ENCODE measurements at regions not wholly inside any gene's neighbourhood (a gene's known extent, or its start where the extent isn't known, plus 50 kb on each side); places are given as distances from the start of the nearest gene placed in this dataset.

DNA sequence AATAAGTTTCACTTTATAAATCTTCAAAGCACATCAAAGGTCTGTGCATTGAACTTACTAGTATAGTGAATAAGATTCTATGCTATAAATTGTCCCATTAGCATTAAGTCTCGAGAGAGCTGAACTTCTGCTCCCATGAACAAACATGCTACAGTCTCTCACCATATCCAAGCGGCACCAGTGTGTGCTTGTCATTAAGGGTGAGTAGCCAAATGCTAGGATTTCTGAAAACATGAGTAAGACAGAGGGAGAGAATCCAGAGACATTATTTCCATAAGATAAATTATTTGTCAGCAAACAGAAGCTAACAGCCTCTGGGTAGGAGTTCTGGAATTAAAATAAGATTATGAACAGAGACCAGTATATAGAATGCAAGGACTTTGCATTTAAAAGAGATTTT is 2882.5 kb downstream of the PCDH9 start:
- H3K27me3 ChIP-seq (ENCODE audit: insufficient read depth, low read length) = no peaks in the 10 kb centered on the region
- no peak overlapping the region for H3K4me3 ChIP-seq (ENCODE audit: insufficient read depth, low read depth, low read length)
- no peaks in the 10 kb centered on the region for H3K79me2 ChIP-seq (ENCODE audit: insufficient read depth, low read length)
- no peak for FAIRE-seq
- no peak overlapping the region for H3K4me2 ChIP-seq (ENCODE audit: low read length)
- no peak overlapping the region for H3K9ac ChIP-seq (ENCODE audit: low read length)
- DNase-seq (ENCODE audit: low read depth) = peak; percentile 8
- TF ChIP-seq, protein P1, sequence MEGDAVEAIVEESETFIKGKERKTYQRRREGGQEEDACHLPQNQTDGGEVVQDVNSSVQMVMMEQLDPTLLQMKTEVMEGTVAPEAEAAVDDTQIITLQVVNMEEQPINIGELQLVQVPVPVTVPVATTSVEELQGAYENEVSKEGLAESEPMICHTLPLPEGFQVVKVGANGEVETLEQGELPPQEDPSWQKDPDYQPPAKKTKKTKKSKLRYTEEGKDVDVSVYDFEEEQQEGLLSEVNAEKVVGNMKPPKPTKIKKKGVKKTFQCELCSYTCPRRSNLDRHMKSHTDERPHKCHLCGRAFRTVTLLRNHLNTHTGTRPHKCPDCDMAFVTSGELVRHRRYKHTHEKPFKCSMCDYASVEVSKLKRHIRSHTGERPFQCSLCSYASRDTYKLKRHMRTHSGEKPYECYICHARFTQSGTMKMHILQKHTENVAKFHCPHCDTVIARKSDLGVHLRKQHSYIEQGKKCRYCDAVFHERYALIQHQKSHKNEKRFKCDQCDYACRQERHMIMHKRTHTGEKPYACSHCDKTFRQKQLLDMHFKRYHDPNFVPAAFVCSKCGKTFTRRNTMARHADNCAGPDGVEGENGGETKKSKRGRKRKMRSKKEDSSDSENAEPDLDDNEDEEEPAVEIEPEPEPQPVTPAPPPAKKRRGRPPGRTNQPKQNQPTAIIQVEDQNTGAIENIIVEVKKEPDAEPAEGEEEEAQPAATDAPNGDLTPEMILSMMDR (IDR thresholded peaks at IDR 0.05; ENCODE audit: insufficient read depth, low read depth, low read length) = no peak
- TF ChIP-seq EZH2 (IDR thresholded peaks at IDR 0.05; ENCODE audit: insufficient read depth, low read length) = no peak
- H3K36me3 Mint-ChIP-seq (ENCODE audit: low read depth, unreplicated experiment) = no peaks in the 10 kb centered on the region
- no peak overlapping the region for H2AFZ ChIP-seq (ENCODE audit: low read depth, low read length)
- H3K4me3 Mint-ChIP-seq (ENCODE audit: unreplicated experiment) = no peak overlapping the region
- no peaks in the 10 kb centered on the region for H3K36me3 ChIP-seq (ENCODE audit: insufficient read depth, low read length)
- H3K4me1 Mint-ChIP-seq (ENCODE audit: low read depth, unreplicated experiment) = no peaks in the 10 kb centered on the region
- H3K27ac ChIP-seq (ENCODE audit: low read depth, low read length) = no peak overlapping the region
- no peaks in the 10 kb centered on the region for H3K4me1 ChIP-seq (ENCODE audit: insufficient read depth, low read length)
- no peak overlapping the region for H3K27ac Mint-ChIP-seq (ENCODE audit: unreplicated experiment)
- no peaks in the 10 kb centered on the region for H4K20me1 ChIP-seq (ENCODE audit: insufficient read depth, low read length)
- no peaks in the 10 kb centered on the region for H3K9me3 Mint-ChIP-seq (ENCODE audit: unreplicated experiment)
- no peaks in the 10 kb centered on the region for H3K27me3 Mint-ChIP-seq (ENCODE audit: low read depth, unreplicated experiment)
- H3K9me3 ChIP-seq (ENCODE audit: insufficient read depth, low read depth, low read length) = no peaks in the 10 kb centered on the region

DNA sequence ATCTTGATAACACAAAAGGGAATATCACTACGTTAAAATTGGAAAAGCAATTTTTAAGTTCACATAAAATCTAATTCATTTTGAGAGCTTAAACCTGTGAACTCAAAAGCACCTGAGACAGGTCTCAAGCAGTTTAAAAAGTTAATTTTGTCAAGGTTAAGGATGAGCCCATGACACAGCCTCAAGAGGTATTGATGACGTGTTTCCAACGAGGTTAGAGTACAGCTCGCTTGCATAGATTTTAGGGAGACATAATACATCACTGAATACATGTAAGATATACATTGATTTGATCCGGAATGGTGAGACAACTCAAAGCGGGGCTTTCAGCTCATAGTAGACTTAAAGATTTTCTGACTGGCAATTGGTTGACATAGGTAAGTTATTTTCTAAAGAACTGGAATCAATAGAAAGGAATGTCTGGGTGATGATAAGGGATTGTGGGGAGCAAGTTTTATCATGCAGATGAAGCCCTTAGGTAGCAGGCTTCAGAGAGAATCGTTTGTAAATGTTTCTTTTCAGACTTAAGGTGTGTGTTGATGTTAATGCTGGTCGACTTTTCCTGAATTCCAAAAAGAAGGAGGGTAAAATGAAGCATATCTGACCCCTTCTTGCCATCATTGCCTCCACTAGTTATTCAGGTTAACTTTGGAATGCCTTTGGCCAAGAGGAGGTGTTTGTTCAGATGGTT is 2890.6 kb downstream of the PCDH9 start:
- Mint-ChIP-seq H3K9me3 (ENCODE audit: unreplicated experiment) (no peaks in the 10 kb centered on the region), H3K4me3 (ENCODE audit: unreplicated experiment) (no peak overlapping the region), H3K36me3 (ENCODE audit: low read depth, unreplicated experiment) (no peaks in the 10 kb centered on the region), H3K27me3 (ENCODE audit: low read depth, unreplicated experiment) (no peaks in the 10 kb centered on the region), H3K4me1 (ENCODE audit: low read depth, unreplicated experiment) (no peaks in the 10 kb centered on the region), H3K27ac (ENCODE audit: unreplicated experiment) (no peak overlapping the region)
- no peak overlapping the region for H3K9ac ChIP-seq (ENCODE audit: low read length)
- H3K4me2 ChIP-seq (ENCODE audit: low read length) = no peak overlapping the region
- H2AFZ ChIP-seq (ENCODE audit: low read depth, low read length) = no peak overlapping the region
- H4K20me1 ChIP-seq (ENCODE audit: insufficient read depth, low read length) = no peaks in the 10 kb centered on the region
- FAIRE-seq (no peak), DNase-seq (ENCODE audit: low read depth) (no peak)
- no peak overlapping the region for H3K27ac ChIP-seq (ENCODE audit: low read depth, low read length)
- no peak overlapping the region for H3K4me3 ChIP-seq (ENCODE audit: insufficient read depth, low read depth, low read length)
- no peaks in the 10 kb centered on the region for H3K9me3 ChIP-seq (ENCODE audit: insufficient read depth, low read depth, low read length)
- TF ChIP-seq, protein P1 (IDR thresholded peaks at IDR 0.05; ENCODE audit: insufficient read depth, low read depth, low read length) = no peak
- no peak for TF ChIP-seq EZH2 (IDR thresholded peaks at IDR 0.05; ENCODE audit: insufficient read depth, low read length)
- no peaks in the 10 kb centered on the region for H3K4me1 ChIP-seq (ENCODE audit: insufficient read depth, low read length)
- H3K36me3 ChIP-seq (ENCODE audit: insufficient read depth, low read length) = no peaks in the 10 kb centered on the region
- no peaks in the 10 kb centered on the region for H3K27me3 ChIP-seq (ENCODE audit: insufficient read depth, low read length)
- no peaks in the 10 kb centered on the region for H3K79me2 ChIP-seq (ENCODE audit: insufficient read depth, low read length)

DNA sequence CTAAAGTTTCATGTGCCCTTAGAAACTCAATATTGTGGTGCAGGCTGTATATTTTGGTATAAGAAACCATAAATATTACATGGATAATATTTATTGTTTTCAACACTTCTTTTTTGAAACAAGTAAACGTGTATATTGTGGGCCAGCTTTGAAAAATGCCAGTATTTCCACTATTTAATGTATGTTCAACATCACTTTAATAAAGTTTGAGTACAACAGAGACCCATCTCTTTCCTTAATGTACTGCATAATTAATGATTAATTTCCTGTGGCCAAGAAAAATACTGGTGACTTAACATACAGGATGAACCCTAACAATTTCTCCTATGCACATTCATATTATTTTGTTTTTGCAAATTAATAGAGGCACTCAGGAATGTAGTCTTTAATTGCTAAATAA is 2891.5 kb downstream of the PCDH9 start:
- no peaks in the 10 kb centered on the region for H3K9me3 Mint-ChIP-seq (ENCODE audit: unreplicated experiment)
- no peaks in the 10 kb centered on the region for H3K36me3 ChIP-seq (ENCODE audit: insufficient read depth, low read length)
- no peak for DNase-seq (ENCODE audit: low read depth)
- H3K4me3 Mint-ChIP-seq (ENCODE audit: unreplicated experiment) = no peak overlapping the region
- no peak overlapping the region for H3K27ac ChIP-seq (ENCODE audit: low read depth, low read length)
- H3K4me2 ChIP-seq (ENCODE audit: low read length) = no peak overlapping the region
- H3K36me3 Mint-ChIP-seq (ENCODE audit: low read depth, unreplicated experiment) = no peaks in the 10 kb centered on the region
- no peak overlapping the region for H3K9ac ChIP-seq (ENCODE audit: low read length)
- peaks cover 5% of the 10 kb centered on the region for H3K9me3 ChIP-seq (ENCODE audit: insufficient read depth, low read depth, low read length)
- TF ChIP-seq, protein P1 (IDR thresholded peaks at IDR 0.05; ENCODE audit: insufficient read depth, low read depth, low read length) = no peak
- H3K4me1 Mint-ChIP-seq (ENCODE audit: low read depth, unreplicated experiment) = no peaks in the 10 kb centered on the region
- no peaks in the 10 kb centered on the region for H3K27me3 ChIP-seq (ENCODE audit: insufficient read depth, low read length)
- H3K4me3 ChIP-seq (ENCODE audit: insufficient read depth, low read depth, low read length) = no peak overlapping the region
- no peak overlapping the region for H3K27ac Mint-ChIP-seq (ENCODE audit: unreplicated experiment)
- H2AFZ ChIP-seq (ENCODE audit: low read depth, low read length) = no peak overlapping the region
- no peaks in the 10 kb centered on the region for H3K4me1 ChIP-seq (ENCODE audit: insufficient read depth, low read length)
- no peaks in the 10 kb centered on the region for H3K27me3 Mint-ChIP-seq (ENCODE audit: low read depth, unreplicated experiment)
- H3K79me2 ChIP-seq (ENCODE audit: insufficient read depth, low read length) = no peaks in the 10 kb centered on the region
- no peak for FAIRE-seq
- H4K20me1 ChIP-seq (ENCODE audit: insufficient read depth, low read length) = no peaks in the 10 kb centered on the region

Measured in astrocyte (in vitro differentiated cells and primary cell).